Smooth muscle cell (in vitro differentiated cells): ENCODE measurements at regions not wholly inside any gene's neighbourhood (a gene's known extent, or its start where the extent isn't known, plus 50 kb on each side); places are given as distances from the start of the nearest gene placed in this dataset.
A peak's percentile ranks its signal among the peaks of the same experiment; 100 is the strongest.
"Not testable (repeated sequence)": the region's sequence is repeated elsewhere in the genome, so short reads cannot be mapped to it uniquely, and the experiment has no call there.

ENCODE experiments used
- DNase-seq: peaks from one replicate; lab custom pipeline; 2025; ENCODE audit not compliant: unreplicated experiment; lab: John Stamatoyannopoulos, UW
- H2AFZ ChIP-seq: fragments of 200-600 bp; sonication (generic); 2 replicates; pipeline ENCODE4 v1.6.0; 2016; ENCODE audit warnings: antibody characterized with exemption, low read depth, mild to moderate bottlenecking
- H3F3A ChIP-seq: fragments of 200-600 bp; sonication (generic); 2 replicates; pipeline ENCODE4 v1.6.0; 2017; ENCODE audit warnings: antibody characterized with exemption, low read depth
- H3K27ac ChIP-seq: fragments of 200-600 bp; sonication (generic); 2 replicates; pipeline ENCODE4 v1.5.1; 2016; ENCODE audit warnings: low read depth, mild to moderate bottlenecking
- H3K27me3 ChIP-seq: fragments of 200-600 bp; sonication (generic); 2 replicates; pipeline ENCODE4 v1.6.1; 2016; ENCODE audit warnings: low read depth, mild to moderate bottlenecking
- H3K36me3 ChIP-seq: fragments of 200-600 bp; sonication (generic); 2 replicates; pipeline ENCODE4 v1.5.1; 2016; ENCODE audit warnings: low read depth
- H3K4me1 ChIP-seq: fragments of 200-600 bp; sonication (generic); 2 replicates; pipeline ENCODE4 v1.5.1; 2016; ENCODE audit warnings: low read depth
- H3K4me2 ChIP-seq: fragments of 200-600 bp; sonication (generic); 2 replicates; pipeline ENCODE4 v1.6.0; 2016; ENCODE audit warnings: mild to moderate bottlenecking
- H3K4me3 ChIP-seq: fragments of 200-600 bp; sonication (generic); 2 replicates; pipeline ENCODE4 v1.5.1; 2016; ENCODE audit warnings: mild to moderate bottlenecking
- H3K79me2 ChIP-seq: fragments of 200-600 bp; sonication (generic); 2 replicates; pipeline ENCODE4 v1.6.0; 2016; ENCODE audit warnings: low read depth, mild to moderate bottlenecking
- H3K9ac ChIP-seq: fragments of 200-600 bp; sonication (generic); 2 replicates; pipeline ENCODE4 v1.6.0; 2016; ENCODE audit warnings: low read depth
- H3K9me3 ChIP-seq: fragments of 200-600 bp; sonication (generic); replicated peaks from 2 replicates; pipeline ENCODE4 v1.5.1; 2016; ENCODE audit warnings: low read depth
- H4K20me1 ChIP-seq: fragments of 200-600 bp; sonication (generic); 2 replicates; pipeline ENCODE4 v1.6.0; 2016; ENCODE audit warnings: low read depth
- WGBS: methylation state at CpG from one replicate; pipeline ENCODE4 v1.1.7; 2016; ENCODE audit warnings: low lambda C conversion rate; 5-methylcytosine and 5-hydroxymethylcytosine counted together
- TF ChIP-seq, protein P1 (sequence below): fragments of 200-600 bp; sonication (generic); IDR thresholded peaks from 2 replicates; pipeline ENCODE4 v1.5.1; 2017; ENCODE audit warnings: borderline replicate concordance, mild to moderate bottlenecking, antibody characterized with exemption; ENCODE audit not compliant: insufficient read depth, poor library complexity, severe bottlenecking

DNA sequence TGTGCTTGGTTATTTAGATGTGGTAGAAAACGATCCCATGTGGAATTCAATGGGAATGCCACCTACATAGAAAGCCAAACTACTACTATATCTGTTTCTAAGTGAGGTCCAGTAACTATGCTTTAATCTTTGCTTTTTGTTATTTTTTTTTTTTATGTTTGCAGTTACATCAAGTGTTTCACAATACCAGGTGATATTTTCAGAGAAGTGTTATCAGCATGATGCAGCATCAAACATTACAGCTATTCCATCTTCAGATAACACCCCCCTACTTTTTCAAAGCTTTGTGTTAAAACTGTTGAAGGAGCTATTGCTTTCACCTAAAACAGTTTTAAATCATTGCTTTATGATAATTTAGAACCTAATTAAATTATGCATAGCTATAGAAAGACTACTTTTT is 163.8 kb upstream of the SLC16A7 start:
- no peak overlapping the region for H3K9ac ChIP-seq
- H3K36me3 ChIP-seq = no peaks in the 10 kb centered on the region
- no peaks in the 10 kb centered on the region for H3K27me3 ChIP-seq
- H3K4me3 ChIP-seq = no peak overlapping the region
- WGBS = 62% methylated on average over 1 of the region's 1 CpG
- no peaks in the 10 kb centered on the region for H3F3A ChIP-seq
- TF ChIP-seq, protein P1, sequence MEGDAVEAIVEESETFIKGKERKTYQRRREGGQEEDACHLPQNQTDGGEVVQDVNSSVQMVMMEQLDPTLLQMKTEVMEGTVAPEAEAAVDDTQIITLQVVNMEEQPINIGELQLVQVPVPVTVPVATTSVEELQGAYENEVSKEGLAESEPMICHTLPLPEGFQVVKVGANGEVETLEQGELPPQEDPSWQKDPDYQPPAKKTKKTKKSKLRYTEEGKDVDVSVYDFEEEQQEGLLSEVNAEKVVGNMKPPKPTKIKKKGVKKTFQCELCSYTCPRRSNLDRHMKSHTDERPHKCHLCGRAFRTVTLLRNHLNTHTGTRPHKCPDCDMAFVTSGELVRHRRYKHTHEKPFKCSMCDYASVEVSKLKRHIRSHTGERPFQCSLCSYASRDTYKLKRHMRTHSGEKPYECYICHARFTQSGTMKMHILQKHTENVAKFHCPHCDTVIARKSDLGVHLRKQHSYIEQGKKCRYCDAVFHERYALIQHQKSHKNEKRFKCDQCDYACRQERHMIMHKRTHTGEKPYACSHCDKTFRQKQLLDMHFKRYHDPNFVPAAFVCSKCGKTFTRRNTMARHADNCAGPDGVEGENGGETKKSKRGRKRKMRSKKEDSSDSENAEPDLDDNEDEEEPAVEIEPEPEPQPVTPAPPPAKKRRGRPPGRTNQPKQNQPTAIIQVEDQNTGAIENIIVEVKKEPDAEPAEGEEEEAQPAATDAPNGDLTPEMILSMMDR = no peak
- H3K9me3 ChIP-seq = no peaks in the 10 kb centered on the region
- H2AFZ ChIP-seq = no peak overlapping the region
- no peak for DNase-seq
- no peaks in the 10 kb centered on the region for H3K79me2 ChIP-seq
- H3K4me2 ChIP-seq = no peak overlapping the region
- H4K20me1 ChIP-seq = no peaks in the 10 kb centered on the region
- no peaks in the 10 kb centered on the region for H3K4me1 ChIP-seq
- H3K27ac ChIP-seq = no peak overlapping the region

DNA sequence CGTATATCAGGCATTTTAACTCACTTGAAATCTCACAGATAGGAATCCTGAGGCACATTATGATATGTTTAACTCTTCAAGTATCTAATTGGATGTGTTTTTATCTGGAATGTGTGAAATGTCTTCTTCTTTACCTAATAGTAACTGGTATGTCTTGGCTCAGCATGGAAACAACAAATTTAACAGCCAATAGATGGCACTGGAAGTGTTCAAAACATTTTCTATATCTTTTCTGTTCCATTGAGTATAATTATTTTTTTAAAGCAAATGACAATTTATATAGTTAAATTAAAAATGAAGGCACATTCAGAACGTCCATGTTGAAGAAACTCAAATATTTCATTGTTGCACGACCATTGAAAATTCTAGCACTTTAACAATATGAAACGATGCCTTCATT is 164.6 kb upstream of the SLC16A7 start:
- Histone ChIP-seq H3K36me3 (no peaks in the 10 kb centered on the region), H3K4me3 (no peak overlapping the region), H3K4me2 (no peak overlapping the region), H3K79me2 (no peaks in the 10 kb centered on the region), H2AFZ (no peak overlapping the region), H3K9ac (no peak overlapping the region), H3K27ac (no peak overlapping the region), H3K4me1 (no peaks in the 10 kb centered on the region), H3K27me3 (no peaks in the 10 kb centered on the region), H3K9me3 (no peaks in the 10 kb centered on the region), H3F3A (no peaks in the 10 kb centered on the region), H4K20me1 (no peaks in the 10 kb centered on the region)
- 66% methylated on average over 4 of the region's 4 CpGs for WGBS
- TF ChIP-seq, protein P1 = peak; percentile 18
- DNase-seq = no peak

DNA sequence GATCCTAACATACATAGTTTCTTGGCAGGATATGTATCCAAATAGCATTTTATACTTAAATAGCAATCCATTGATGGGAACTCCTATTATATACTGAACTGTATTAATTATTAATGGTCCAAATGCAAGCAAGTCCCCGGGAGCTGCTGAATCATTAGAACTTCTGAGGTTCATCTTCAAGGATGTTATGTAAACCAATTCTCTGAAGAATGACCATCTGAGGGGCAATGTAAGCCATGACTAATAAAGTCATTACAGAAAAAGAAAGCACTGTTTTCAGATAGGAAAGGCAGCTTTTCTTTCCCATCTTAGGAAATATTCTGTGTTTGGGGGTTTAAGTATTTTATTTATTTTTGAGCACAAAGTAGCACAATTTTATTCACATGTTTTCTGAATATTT is 166.1 kb upstream of the SLC16A7 start:
- Histone ChIP-seq H3K4me3 (no peak overlapping the region), H3K27me3 (no peaks in the 10 kb centered on the region), H3K4me1 (no peaks in the 10 kb centered on the region), H3K9ac (no peak overlapping the region), H3K36me3 (no peaks in the 10 kb centered on the region), H3K4me2 (no peak overlapping the region), H3K9me3 (no peaks in the 10 kb centered on the region), H4K20me1 (no peaks in the 10 kb centered on the region), H3F3A (no peaks in the 10 kb centered on the region), H2AFZ (no peak overlapping the region), H3K27ac (no peak overlapping the region), H3K79me2 (no peaks in the 10 kb centered on the region)
- 73% methylated on average over 1 of the region's 1 CpG for WGBS
- TF ChIP-seq, protein P1 = no peak
- no peak for DNase-seq

DNA sequence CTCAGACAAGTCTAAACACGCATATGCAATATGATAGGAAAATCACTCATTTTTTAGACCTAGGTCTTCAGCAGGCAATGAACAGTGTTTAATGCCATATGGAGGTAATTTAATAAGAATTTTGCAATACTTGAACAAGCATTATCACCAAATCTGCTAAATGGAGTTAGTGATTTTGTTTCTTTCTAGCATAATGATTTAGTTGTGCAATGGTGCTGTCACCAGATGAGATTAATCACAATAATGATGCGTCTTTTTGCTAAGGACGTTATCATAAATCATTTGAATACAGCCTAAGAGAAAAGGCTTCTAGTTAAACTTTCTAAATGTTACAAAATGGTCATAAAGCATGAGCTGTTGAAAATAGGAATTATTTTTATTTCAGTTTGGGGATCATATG is 170.0 kb upstream of the SLC16A7 start:
- Histone ChIP-seq H3K27ac (no peak overlapping the region), H3K27me3 (no peaks in the 10 kb centered on the region), H4K20me1 (no peaks in the 10 kb centered on the region), H3K4me3 (no peak overlapping the region), H3K4me2 (no peak overlapping the region), H3F3A (no peaks in the 10 kb centered on the region), H3K4me1 (no peaks in the 10 kb centered on the region), H3K9me3 (no peaks in the 10 kb centered on the region), H2AFZ (no peak overlapping the region), H3K79me2 (no peaks in the 10 kb centered on the region), H3K36me3 (no peaks in the 10 kb centered on the region), H3K9ac (no peak overlapping the region)
- WGBS = 92% methylated on average over 3 of the region's 3 CpGs
- TF ChIP-seq, protein P1 = no peak
- no peak for DNase-seq

DNA sequence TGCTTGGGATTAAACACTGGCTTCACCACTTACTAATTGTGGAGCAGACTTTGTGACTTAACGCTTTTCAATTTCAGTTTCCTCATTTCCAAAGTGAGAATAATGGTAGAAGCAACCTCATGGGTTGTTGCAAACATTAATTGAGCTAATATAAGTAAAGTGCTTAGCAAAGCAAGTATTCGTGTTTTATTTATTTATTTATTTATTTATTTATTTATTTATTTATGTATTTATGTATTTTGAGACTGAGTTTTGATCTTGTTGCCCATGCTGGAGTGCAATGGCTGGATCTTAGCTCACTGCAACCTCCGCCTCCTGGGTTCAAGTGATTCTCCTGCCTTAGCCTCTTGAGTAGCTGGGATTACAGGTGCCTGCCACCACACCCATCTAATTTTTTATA is 171.2 kb upstream of the SLC16A7 start:
- WGBS = 91% methylated on average over 3 of the region's 3 CpGs
- not testable (repeated sequence) for H3K9me3 ChIP-seq, H2AFZ ChIP-seq, H3K36me3 ChIP-seq, H3K27ac ChIP-seq, H3K4me3 ChIP-seq, H3K27me3 ChIP-seq, H3F3A ChIP-seq, DNase-seq, H3K9ac ChIP-seq, H3K4me1 ChIP-seq, H3K79me2 ChIP-seq, H3K4me2 ChIP-seq, H4K20me1 ChIP-seq
